A549 (cell line): ENCODE measurements at regions not wholly inside any gene's neighbourhood (a gene's known extent, or its start where the extent isn't known, plus 50 kb on each side); places are given as distances from the start of the nearest gene placed in this dataset.

Source experiments
- ATAC-seq, 2 experiments: fragments of 200-7000 bp in 1 of 2; fragments of >200 bp in 1 of 2; cut with Nextera tagmentation in 1 of 2; cut with Tn5 transposase in 1 of 2; 3 replicates each; pipeline versions ENCODE4 v1.8.0 to v1.9.1; 2018 to 2020; ENCODE audit warnings: mild to moderate bottlenecking in 1 of 2, moderate library complexity in 1 of 2
- CTCF ChIA-PET: fragments of 300-600 bp; sonication (Branson Sonifier 250); formaldehyde crosslinking; extraction: SDS; loops from one replicate; lab custom pipeline; 2021; ENCODE audit warnings: antibody characterized with exemption, inconsistent platforms; lab: Yijun Ruan, JAX
- POLR2A ChIA-PET: fragments of 350-600 bp; formaldehyde crosslinking; extraction: SDS; loops from one replicate; lab custom pipeline; 2021; ENCODE audit warnings: antibody characterized with exemption, inconsistent platforms; lab: Yijun Ruan, JAX
- DNase-seq, 2 experiments: peaks; one replicate each; pipeline versions ENCODE4 v3.0.0 to v3.0.0-alpha.2; 2011 to 2016; ENCODE audit warnings: low read depth in 1 of 2, low spot score in 1 of 2
- FAIRE-seq: peaks from 2 replicates; lab custom pipeline; 2011; peaks lifted over from hg19 to GRCh38; lab: Jason Lieb, UNC
- H3K27ac ChIP-seq, 2 experiments: fragments of >200 bp; sonication (Bioruptor Twin); formaldehyde crosslinking; 3 replicates each; pipeline ENCODE4 v1.5.1; 2016 to 2017
- H3K4me1 ChIP-seq: fragments of >200 bp; sonication (Bioruptor Twin); formaldehyde crosslinking; 3 replicates; pipeline ENCODE4 v1.6.1; 2016
- H3K4me2 ChIP-seq: fragments of >200 bp; sonication (Bioruptor Twin); formaldehyde crosslinking; 3 replicates; pipeline ENCODE4 v1.6.1; 2016
- H3K4me3 ChIP-seq: fragments of >200 bp; sonication (Bioruptor Twin); formaldehyde crosslinking; 3 replicates; pipeline ENCODE4 v1.5.1; 2016
- H3K9me3 ChIP-seq: fragments of >200 bp; sonication (Bioruptor Twin); formaldehyde crosslinking; 3 replicates; pipeline ENCODE4 v1.6.1; 2016
- BHLHE40 ChIP-seq: IDR thresholded peaks from 2 replicates; pipeline ENCODE4 v1.6.1; 2012; ENCODE audit warnings: low read depth, low read length, inconsistent platforms
- CBX2 ChIP-seq: fragments of 200-600 bp; sonication (generic); IDR thresholded peaks from 2 replicates; pipeline ENCODE4 v1.6.1; 2016; ENCODE audit warnings: low read depth, mild to moderate bottlenecking, borderline replicate concordance
- CEBPB ChIP-seq, 2 experiments: fragments of >200 bp in 1 of 2; sonication (Bioruptor Twin) in 1 of 2; formaldehyde crosslinking in 1 of 2; IDR thresholded peaks; 2 replicates each; pipeline ENCODE4 v1.6.1; 2012 to 2016
- CHD4 ChIP-seq: fragments of 200-600 bp; sonication (generic); IDR thresholded peaks from 2 replicates; pipeline ENCODE4 v1.6.1; 2016; ENCODE audit warnings: antibody characterized with exemption, mild to moderate bottlenecking, borderline replicate concordance
- E2F6 ChIP-seq: IDR thresholded peaks from 2 replicates; pipeline ENCODE4 v1.6.1; 2012; ENCODE audit warnings: low read depth, borderline replicate concordance
- EP300 ChIP-seq, 2 experiments: fragments of >200 bp; sonication (Bioruptor Twin); formaldehyde crosslinking; IDR thresholded peaks; 2 replicates in 1 of 2; 3 replicates in 1 of 2; pipeline ENCODE4 v1.6.1; 2016 to 2017
- ESRRA ChIP-seq: fragments of 150-350 bp; IDR thresholded peaks from 2 replicates; pipeline ENCODE4 v1.6.1; 2014; ENCODE audit warnings: mild to moderate bottlenecking, low read length, borderline replicate concordance
- FOSL2 ChIP-seq, 2 experiments: fragments of 450-650 bp in 1 of 2; fragments of >200 bp in 1 of 2; sonication (Bioruptor Twin) in 1 of 2; formaldehyde crosslinking; IDR thresholded peaks; 2 replicates each; pipeline versions ENCODE4 v1.5.0 to v1.6.1; 2016 to 2020; ENCODE audit warnings: mild to moderate bottlenecking in 1 of 2, moderate library complexity in 1 of 2
- HES2 ChIP-seq: fragments of >200 bp; sonication (Bioruptor Twin); formaldehyde crosslinking; IDR thresholded peaks from 2 replicates; pipeline ENCODE4 v1.6.1; 2016
- HMGXB4 ChIP-seq: fragments of 250-450 bp; sonication (Bioruptor Pico); IDR thresholded peaks from 2 replicates; pipeline ENCODE4 v1.5.0; 2021; ENCODE audit warnings: mild to moderate bottlenecking, moderate library complexity, borderline replicate concordance
- HOXB5 ChIP-seq: fragments of 250-450 bp; sonication (Bioruptor Pico); IDR thresholded peaks from 2 replicates; pipeline ENCODE4 v1.5.0; 2020; ENCODE audit warnings: mild to moderate bottlenecking, moderate library complexity
- JUN ChIP-seq, 2 experiments: fragments of >200 bp; sonication (Bioruptor Twin); formaldehyde crosslinking; IDR thresholded peaks; 2 replicates in 1 of 2; 3 replicates in 1 of 2; pipeline ENCODE4 v1.6.1; 2016 to 2017
- JUNB ChIP-seq: fragments of >200 bp; sonication (Bioruptor Twin); formaldehyde crosslinking; IDR thresholded peaks from 2 replicates; pipeline ENCODE4 v1.6.1; 2016
- MAFK ChIP-seq: fragments of 450-650 bp; IDR thresholded peaks from 2 replicates; pipeline ENCODE4 v1.6.1; 2014; ENCODE audit not compliant: partially characterized antibody
- MAZ ChIP-seq: fragments of 150-350 bp; IDR thresholded peaks from 2 replicates; pipeline ENCODE4 v1.6.1; 2014; ENCODE audit warnings: antibody characterized with exemption, low read depth, low read length, borderline replicate concordance
- NPAS2 ChIP-seq: fragments of 250-450 bp; sonication (Bioruptor Pico); IDR thresholded peaks from 2 replicates; pipeline ENCODE4 v1.8.0; 2022; ENCODE audit warnings: mild to moderate bottlenecking, moderate library complexity, borderline replicate concordance
- PBX3 ChIP-seq: IDR thresholded peaks from 2 replicates; pipeline ENCODE4 v1.6.1; 2012
- PHF8 ChIP-seq: fragments of 200-600 bp; sonication (generic); IDR thresholded peaks from 2 replicates; pipeline ENCODE4 v1.6.1; 2016; ENCODE audit warnings: low read depth, mild to moderate bottlenecking, antibody characterized with exemption, moderate library complexity, borderline replicate concordance
- POLR2A ChIP-seq: IDR thresholded peaks from 2 replicates; pipeline ENCODE4 v1.6.1; 2012; ENCODE audit warnings: mild to moderate bottlenecking, low read length
- POLR2AphosphoS2 ChIP-seq: conservative IDR thresholded peaks from 2 replicates; pipeline ENCODE4 v1.6.1; 2012; ENCODE audit warnings: low read length, improper control_type of control experiment, inconsistent platforms
- RAD21 ChIP-seq, 2 experiments: fragments of >200 bp in 1 of 2; sonication (Bioruptor Twin) in 1 of 2; formaldehyde crosslinking in 1 of 2; IDR thresholded peaks in 1 of 2; conservative IDR thresholded peaks in 1 of 2; 2 replicates in 1 of 2; 3 replicates in 1 of 2; pipeline ENCODE4 v1.6.1; 2012 to 2018; ENCODE audit warnings: inconsistent platforms in 1 of 2
- RARB ChIP-seq: fragments of 250-450 bp; sonication (Bioruptor Pico); IDR thresholded peaks from 2 replicates; pipeline ENCODE4 v1.8.0; 2021; ENCODE audit warnings: mild to moderate bottlenecking, moderate library complexity
- RCOR1 ChIP-seq: fragments of 150-350 bp; IDR thresholded peaks from 2 replicates; pipeline ENCODE4 v1.6.1; 2014; ENCODE audit warnings: antibody characterized with exemption, low read length, low read depth
- RFX5 ChIP-seq: fragments of 450-650 bp; IDR thresholded peaks from 2 replicates; pipeline ENCODE4 v1.7.1; 2014; ENCODE audit warnings: antibody characterized with exemption, mild to moderate bottlenecking, moderate library complexity
- RNF2 ChIP-seq: fragments of 200-600 bp; sonication (generic); IDR thresholded peaks from 2 replicates; pipeline ENCODE4 v1.6.1; 2016; ENCODE audit warnings: low read depth, mild to moderate bottlenecking, antibody characterized with exemption, moderate library complexity, borderline replicate concordance
- SREBF2 ChIP-seq: fragments of 450-650 bp; IDR thresholded peaks from 2 replicates; pipeline ENCODE4 v1.6.1; 2014; ENCODE audit warnings: mild to moderate bottlenecking, moderate library complexity
- TP53 ChIP-seq: fragments of 250-450 bp; sonication (Bioruptor Pico); IDR thresholded peaks from 2 replicates; pipeline ENCODE4 v1.5.0; 2021; ENCODE audit warnings: mild to moderate bottlenecking, moderate library complexity
- ZSCAN20 ChIP-seq: fragments of 250-450 bp; sonication (Bioruptor Pico); IDR thresholded peaks from 2 replicates; pipeline ENCODE4 v1.8.0; 2022; ENCODE audit warnings: mild to moderate bottlenecking, moderate library complexity
- WGBS: methylation state at CpG from one replicate; pipeline ENCODE4 v1.1.6; 2017; ENCODE audit errors: missing lambda C conversion rate; 5-methylcytosine and 5-hydroxymethylcytosine counted together

GRCh38 chr2:2801458-2801857 lies 470.4 kb upstream of the MYT1L start:
- ATAC-seq: no peak
- 2% methylated on average over 3 of the region's 3 CpGs for WGBS
- H3K4me2 ChIP-seq: no peak overlapping the region
- ChIA-PET CTCF (no interaction called here), POLR2A (no interaction called here)
- H3K4me3 ChIP-seq: no peak overlapping the region
- no peaks in the 10 kb centered on the region for H3K9me3 ChIP-seq
- TF ChIP-seq HMGXB4 (CRISPR knock-in tag) (no peak), TP53 (no peak), EP300 (IDR thresholded peaks at IDR 0.05) (no peak), CBX2 (no peak), RARB (no peak), RFX5 (no peak), ESRRA (no peak), JUN (IDR thresholded peaks at IDR 0.05) (no peak), SREBF2 (no peak), MAZ (no peak), HOXB5 (no peak), NPAS2 (CRISPR knock-in tag) (no peak)
- no peak overlapping the region for H3K27ac ChIP-seq
- DNase-seq: no peak
- no peaks in the 10 kb centered on the region for H3K4me1 ChIP-seq
- FAIRE-seq: no peak

GRCh38 chr2:2800697-2801096 lies 469.6 kb upstream of the MYT1L start:
- 0% methylated on average over 3 of the region's 3 CpGs for WGBS
- DNase-seq (no peak), ATAC-seq (no peak), FAIRE-seq (no peak)
- Histone ChIP-seq H3K4me1 (no peaks in the 10 kb centered on the region), H3K4me3 (no peak overlapping the region), H3K27ac (no peak overlapping the region), H3K4me2 (no peak overlapping the region), H3K9me3 (no peaks in the 10 kb centered on the region)
- ChIA-PET POLR2A (no interaction called here), CTCF (no interaction called here)
- no peak for TF ChIP-seq POLR2AphosphoS2
- no peak for TF ChIP-seq CEBPB (IDR thresholded peaks at IDR 0.05)
- TF ChIP-seq JUN (IDR thresholded peaks at IDR 0.05): no peak
- TF ChIP-seq PBX3: no peak
- no peak for TF ChIP-seq FOSL2 (IDR thresholded peaks at IDR 0.05)
- no peak for TF ChIP-seq FOSL2 (CRISPR knock-in tag; IDR thresholded peaks at IDR 0.05)
- no peak for TF ChIP-seq MAZ
- TF ChIP-seq HES2: no peak
- TF ChIP-seq E2F6: no peak
- TF ChIP-seq CBX2: no peak
- no peak for TF ChIP-seq RNF2
- TF ChIP-seq POLR2A: no peak
- no peak for TF ChIP-seq ZSCAN20 (CRISPR knock-in tag)
- TF ChIP-seq CHD4: no peak
- TF ChIP-seq PHF8: no peak
- no peak for TF ChIP-seq RAD21 (conservative IDR thresholded peaks at IDR 0.05 in 1 of 2, IDR thresholded peaks at IDR 0.05 in 1 of 2)
- TF ChIP-seq MAFK: no peak
- no peak for TF ChIP-seq EP300 (IDR thresholded peaks at IDR 0.05)
- no peak for TF ChIP-seq JUNB
- no peak for TF ChIP-seq BHLHE40
- no peak for TF ChIP-seq RCOR1
